GM12878 (cell line): ENCODE measurements at regions not wholly inside any gene's neighbourhood (a gene's known extent, or its start where the extent isn't known, plus 50 kb on each side); places are given as distances from the start of the nearest gene placed in this dataset.

Experiments
- BACH1 ChIP-seq: fragments of 450-650 bp; IDR thresholded peaks from 2 replicates; pipeline ENCODE4 v1.6.1; 2017; ENCODE audit warnings: mild to moderate bottlenecking, borderline replicate concordance
- BHLHE40 ChIP-seq, 2 experiments: fragments of 450-650 bp in 1 of 2; IDR thresholded peaks; 2 replicates each; pipeline ENCODE4 v1.6.1; 2011 to 2017; ENCODE audit warnings: low read depth in 2 of 2, borderline replicate concordance in 1 of 2, improper control_type of control experiment in 1 of 2, low read length in 1 of 2, mild to moderate bottlenecking in 1 of 2
- CHD4 ChIP-seq: fragments of 200-600 bp; sonication (generic); IDR thresholded peaks from 2 replicates; pipeline ENCODE4 v1.6.1; 2016; ENCODE audit warnings: mild to moderate bottlenecking
- MYB ChIP-seq: fragments of 150-350 bp; IDR thresholded peaks from 2 replicates; pipeline ENCODE4 v1.6.1; 2014; ENCODE audit warnings: mild to moderate bottlenecking, low read depth, low read length, borderline replicate concordance
- NBN ChIP-seq: fragments of 450-650 bp; IDR thresholded peaks from 2 replicates; pipeline ENCODE4 v1.6.1; 2016
- PAX5 ChIP-seq: IDR thresholded peaks from 2 replicates; pipeline ENCODE4 v1.6.1; 2011; ENCODE audit warnings: low read depth, low read length, borderline replicate concordance
- PML ChIP-seq: IDR thresholded peaks from 2 replicates; pipeline ENCODE4 v1.6.1; 2012; ENCODE audit warnings: low read length, inconsistent platforms
- SMAD1 ChIP-seq: fragments of 450-650 bp; IDR thresholded peaks from 2 replicates; pipeline ENCODE4 v1.6.1; 2018; ENCODE audit warnings: mild to moderate bottlenecking, low read depth; ENCODE audit not compliant: partially characterized antibody
- SMARCA5 ChIP-seq: fragments of 450-650 bp; IDR thresholded peaks from 2 replicates; pipeline ENCODE4 v1.6.1; 2017; ENCODE audit warnings: mild to moderate bottlenecking
- SMC3 ChIP-seq: IDR thresholded peaks from 2 replicates; pipeline ENCODE4 v1.6.1; 2011; ENCODE audit warnings: low read length, improper control_type of control experiment, borderline replicate concordance
- TF ChIP-seq, protein P1 (sequence below): IDR thresholded peaks from 2 replicates; pipeline ENCODE4 v1.6.1; 2012; ENCODE audit warnings: mild to moderate bottlenecking, low read depth, low read length
- TF ChIP-seq, protein P2 (sequence below): fragments of 450-650 bp; IDR thresholded peaks from 2 replicates; pipeline ENCODE4 v1.6.1; 2017; ENCODE audit warnings: mild to moderate bottlenecking, low read depth, inconsistent platforms; ENCODE audit not compliant: poor library complexity, severe bottlenecking

DNA sequence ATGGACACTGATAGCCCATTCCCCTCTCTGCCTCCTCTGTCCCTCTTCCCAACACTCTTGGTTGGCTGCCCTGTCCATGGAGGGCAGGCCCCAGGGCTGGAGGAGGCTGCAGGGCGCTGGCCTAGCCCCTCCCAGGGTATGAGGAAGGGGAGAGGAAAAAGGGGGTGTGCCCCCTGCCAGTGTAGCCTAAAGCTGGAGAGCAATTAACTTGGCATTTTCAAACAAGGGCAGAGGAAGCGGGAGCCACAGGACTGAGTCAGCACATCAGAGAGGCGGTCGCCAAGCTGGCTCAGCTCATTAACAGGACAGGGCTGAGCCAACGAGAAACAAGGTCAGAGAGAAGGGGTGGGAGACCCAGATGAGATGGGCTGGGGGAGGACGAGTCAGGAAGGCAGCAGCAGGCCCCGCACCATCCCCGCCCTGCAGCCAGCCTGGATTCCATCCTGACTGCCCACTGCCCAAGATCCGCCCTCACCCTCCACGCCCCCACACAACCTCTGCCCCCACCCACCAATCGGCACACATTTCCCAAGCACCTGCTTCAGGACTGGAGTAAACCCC, 76.3 kb downstream of the BUD13 start (continued):
- TF ChIP-seq, protein P1, sequence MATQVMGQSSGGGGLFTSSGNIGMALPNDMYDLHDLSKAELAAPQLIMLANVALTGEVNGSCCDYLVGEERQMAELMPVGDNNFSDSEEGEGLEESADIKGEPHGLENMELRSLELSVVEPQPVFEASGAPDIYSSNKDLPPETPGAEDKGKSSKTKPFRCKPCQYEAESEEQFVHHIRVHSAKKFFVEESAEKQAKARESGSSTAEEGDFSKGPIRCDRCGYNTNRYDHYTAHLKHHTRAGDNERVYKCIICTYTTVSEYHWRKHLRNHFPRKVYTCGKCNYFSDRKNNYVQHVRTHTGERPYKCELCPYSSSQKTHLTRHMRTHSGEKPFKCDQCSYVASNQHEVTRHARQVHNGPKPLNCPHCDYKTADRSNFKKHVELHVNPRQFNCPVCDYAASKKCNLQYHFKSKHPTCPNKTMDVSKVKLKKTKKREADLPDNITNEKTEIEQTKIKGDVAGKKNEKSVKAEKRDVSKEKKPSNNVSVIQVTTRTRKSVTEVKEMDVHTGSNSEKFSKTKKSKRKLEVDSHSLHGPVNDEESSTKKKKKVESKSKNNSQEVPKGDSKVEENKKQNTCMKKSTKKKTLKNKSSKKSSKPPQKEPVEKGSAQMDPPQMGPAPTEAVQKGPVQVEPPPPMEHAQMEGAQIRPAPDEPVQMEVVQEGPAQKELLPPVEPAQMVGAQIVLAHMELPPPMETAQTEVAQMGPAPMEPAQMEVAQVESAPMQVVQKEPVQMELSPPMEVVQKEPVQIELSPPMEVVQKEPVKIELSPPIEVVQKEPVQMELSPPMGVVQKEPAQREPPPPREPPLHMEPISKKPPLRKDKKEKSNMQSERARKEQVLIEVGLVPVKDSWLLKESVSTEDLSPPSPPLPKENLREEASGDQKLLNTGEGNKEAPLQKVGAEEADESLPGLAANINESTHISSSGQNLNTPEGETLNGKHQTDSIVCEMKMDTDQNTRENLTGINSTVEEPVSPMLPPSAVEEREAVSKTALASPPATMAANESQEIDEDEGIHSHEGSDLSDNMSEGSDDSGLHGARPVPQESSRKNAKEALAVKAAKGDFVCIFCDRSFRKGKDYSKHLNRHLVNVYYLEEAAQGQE, result no peak
- TF ChIP-seq SMARCA5 (no peak), PML (no peak), BHLHE40 (IDR thresholded peaks at IDR 0.05; ENCODE audit: borderline replicate concordance in 1 of 2, low read depth in 2 of 2, low read length in 1 of 2) (no peak), CHD4 (no peak), SMC3 (no peak), MYB (no peak), BACH1 (no peak), PAX5 (no peak), NBN (no peak), SMAD1 (no peak)
- TF ChIP-seq, protein P2, sequence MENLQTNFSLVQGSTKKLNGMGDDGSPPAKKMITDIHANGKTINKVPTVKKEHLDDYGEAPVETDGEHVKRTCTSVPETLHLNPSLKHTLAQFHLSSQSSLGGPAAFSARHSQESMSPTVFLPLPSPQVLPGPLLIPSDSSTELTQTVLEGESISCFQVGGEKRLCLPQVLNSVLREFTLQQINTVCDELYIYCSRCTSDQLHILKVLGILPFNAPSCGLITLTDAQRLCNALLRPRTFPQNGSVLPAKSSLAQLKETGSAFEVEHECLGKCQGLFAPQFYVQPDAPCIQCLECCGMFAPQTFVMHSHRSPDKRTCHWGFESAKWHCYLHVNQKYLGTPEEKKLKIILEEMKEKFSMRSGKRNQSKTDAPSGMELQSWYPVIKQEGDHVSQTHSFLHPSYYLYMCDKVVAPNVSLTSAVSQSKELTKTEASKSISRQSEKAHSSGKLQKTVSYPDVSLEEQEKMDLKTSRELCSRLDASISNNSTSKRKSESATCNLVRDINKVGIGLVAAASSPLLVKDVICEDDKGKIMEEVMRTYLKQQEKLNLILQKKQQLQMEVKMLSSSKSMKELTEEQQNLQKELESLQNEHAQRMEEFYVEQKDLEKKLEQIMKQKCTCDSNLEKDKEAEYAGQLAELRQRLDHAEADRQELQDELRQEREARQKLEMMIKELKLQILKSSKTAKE, result no peak
